Adrenal gland (tissue), 5 donors: ENCODE measurements at regions not wholly inside any gene's neighbourhood (a gene's known extent, or its start where the extent isn't known, plus 50 kb on each side); places are given as distances from the start of the nearest gene placed in this dataset.

Experiments
- CTCF ChIP-seq, 6 experiments: fragments of 450-650 bp in 4 of 6; fragments of 200-600 bp in 2 of 6; sonication (generic) in 1 of 6; IDR thresholded peaks; 1 replicate in 5 of 6; 2 replicates in 1 of 6; pipeline versions ENCODE4 v1.5.1 to v1.8.0; 2016 to 2021; ENCODE audit warnings: antibody characterized with exemption in 6 of 6, mild to moderate bottlenecking in 2 of 6, moderate library complexity in 1 of 6
- POLR2A ChIP-seq, 2 donors: fragments of 450-650 bp; IDR thresholded peaks; one replicate each; pipeline ENCODE4 v1.6.1; 2017; ENCODE audit warnings: antibody characterized with exemption in 2 of 2, mild to moderate bottlenecking in 2 of 2, moderate library complexity in 1 of 2
- donor health status: DM: no; HTN: no; CAD: no.

- TF ChIP-seq CTCF (IDR thresholded peaks at IDR 0.05) = no peak
- TF ChIP-seq POLR2A (IDR thresholded peaks at IDR 0.05) = no peak
These were observed 304.4 kb downstream of the ZEB1 start for GRCh38 chr10:31623466-31623865.
